NCI-H748 (cell line): ENCODE measurements at regions not wholly inside any gene's neighbourhood (a gene's known extent, or its start where the extent isn't known, plus 50 kb on each side); places are given as distances from the start of the nearest gene placed in this dataset.

ENCODE experiments used
- DNase-seq: peaks from one replicate; lab custom pipeline; 2025; ENCODE audit not compliant: unreplicated experiment; lab: John Stamatoyannopoulos, UW

DNA sequence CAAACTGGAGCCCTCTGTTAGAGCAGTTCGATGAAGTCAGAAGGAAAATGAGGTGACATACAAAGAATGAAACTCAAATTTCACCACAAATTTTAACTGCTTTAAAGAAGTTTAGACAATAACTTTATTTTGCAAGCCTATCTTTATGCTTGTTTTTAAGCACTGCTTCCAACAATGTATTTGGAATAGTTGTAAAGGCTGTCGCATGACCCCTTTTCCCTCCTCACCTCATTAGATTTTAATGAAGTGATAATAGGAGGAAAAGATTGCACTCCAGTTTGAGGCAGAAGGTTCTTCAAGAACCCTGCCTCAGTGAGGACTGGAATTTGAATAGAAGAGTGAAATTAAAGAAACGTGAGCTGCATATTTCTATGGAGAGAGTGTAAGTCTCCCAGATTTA, 386.1 kb upstream of the NR3C2 start:
- DNase-seq, result no peak

- no peak for DNase-seq
Measured at GRCh38 chr4:148827781-148828180, 385.6 kb upstream of the NR3C2 start.

- no peak for DNase-seq
Measured at GRCh38 chr4:148823419-148823769, 381.2 kb upstream of the NR3C2 start.

DNA sequence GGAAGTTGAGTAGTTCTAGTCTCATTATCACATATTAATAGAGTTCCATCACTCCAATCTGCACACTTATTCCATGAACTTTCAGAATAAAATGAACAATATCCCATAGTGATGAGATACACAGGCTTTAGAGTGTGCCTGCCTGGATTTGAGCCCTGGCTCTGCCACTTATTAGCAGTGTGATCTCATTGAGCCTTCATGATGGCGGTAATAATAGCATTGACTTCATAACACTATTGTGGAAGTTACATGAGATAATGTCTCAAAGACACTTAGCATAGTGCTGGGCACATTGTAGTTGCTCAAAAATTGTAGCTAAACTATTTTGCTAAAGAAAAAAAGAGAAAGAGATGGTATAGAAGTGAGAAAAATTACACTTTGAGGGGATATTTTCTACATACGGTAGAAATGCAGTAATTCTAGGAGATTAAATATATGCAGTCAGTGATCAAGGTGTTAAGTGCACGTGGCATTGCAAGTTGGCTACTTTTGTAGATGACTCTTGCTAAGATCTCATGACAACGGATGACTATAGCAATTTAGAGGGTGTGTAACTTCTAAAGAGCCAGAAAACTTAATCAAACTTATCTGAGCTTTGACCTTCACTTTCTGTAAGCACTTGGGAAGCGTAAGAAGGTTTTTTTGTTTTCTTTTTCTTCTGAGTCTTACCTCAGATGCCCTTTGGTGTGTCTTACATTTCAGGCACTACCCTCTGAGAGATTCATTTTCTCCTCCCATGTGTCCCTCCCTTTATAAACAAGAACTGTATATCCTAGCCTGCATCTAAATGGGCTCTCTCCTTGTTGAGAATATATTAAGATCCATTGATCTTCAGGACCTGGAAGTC, 380.6 kb upstream of the NR3C2 start:
- DNase-seq, result no peak

DNA sequence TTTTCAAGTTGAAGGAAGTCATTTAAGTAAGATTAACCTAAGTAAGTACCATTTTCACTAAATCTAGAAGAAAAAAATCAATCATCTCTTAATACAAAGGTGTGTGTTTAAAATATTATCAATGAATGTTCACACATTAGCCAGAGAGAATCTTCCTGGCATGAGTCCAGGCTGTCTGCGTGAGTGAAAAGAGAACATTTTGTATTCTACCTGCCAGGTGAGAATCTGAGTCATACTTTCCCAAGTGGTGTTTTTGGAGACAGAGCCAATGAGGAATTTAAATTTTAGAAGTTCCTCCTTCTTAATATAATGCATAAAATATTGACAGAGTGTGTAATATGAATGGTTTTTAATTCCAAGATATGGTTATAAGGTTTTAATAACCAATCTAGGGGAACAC, 371.8 kb upstream of the NR3C2 start:
- no peak for DNase-seq

DNA sequence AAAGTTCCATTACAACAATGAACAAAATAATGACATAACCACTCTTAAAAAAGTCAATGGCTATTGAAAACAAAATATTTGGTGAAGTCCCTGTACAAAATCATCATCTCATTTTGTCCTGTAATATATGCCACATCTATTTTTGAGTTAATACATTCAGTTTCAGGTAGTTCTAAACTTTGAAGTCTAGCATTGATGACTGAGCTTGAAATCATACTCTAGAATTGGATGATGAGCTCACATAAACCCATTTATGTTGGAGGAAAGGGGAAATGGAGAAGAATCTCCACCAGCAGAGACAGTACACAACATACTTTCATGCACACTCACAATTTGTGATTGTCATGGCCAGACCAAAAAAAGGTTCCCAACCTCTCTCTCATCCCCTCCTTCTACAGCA, 371.1 kb upstream of the NR3C2 start:
- no peak for DNase-seq

DNA sequence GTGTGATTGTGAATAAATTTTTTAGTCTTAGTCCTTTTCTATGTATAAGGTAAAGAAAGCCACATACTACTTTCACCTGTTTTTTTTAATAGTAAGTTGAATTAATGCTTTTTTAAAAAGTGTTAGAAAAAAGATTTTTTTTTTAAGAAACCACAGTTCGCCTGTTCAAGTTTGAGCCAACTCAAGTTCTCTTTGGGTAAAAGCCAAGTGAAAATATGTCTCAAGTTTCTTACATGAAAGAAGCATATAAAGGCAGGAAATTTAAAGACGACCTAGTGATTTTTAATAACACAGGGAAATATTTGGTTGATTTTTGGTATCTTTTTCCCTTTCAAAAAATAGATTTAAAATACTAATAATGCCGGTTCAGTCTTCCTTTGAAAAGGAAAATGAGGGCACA, 369.9 kb upstream of the NR3C2 start:
- DNase-seq, result no peak

DNA sequence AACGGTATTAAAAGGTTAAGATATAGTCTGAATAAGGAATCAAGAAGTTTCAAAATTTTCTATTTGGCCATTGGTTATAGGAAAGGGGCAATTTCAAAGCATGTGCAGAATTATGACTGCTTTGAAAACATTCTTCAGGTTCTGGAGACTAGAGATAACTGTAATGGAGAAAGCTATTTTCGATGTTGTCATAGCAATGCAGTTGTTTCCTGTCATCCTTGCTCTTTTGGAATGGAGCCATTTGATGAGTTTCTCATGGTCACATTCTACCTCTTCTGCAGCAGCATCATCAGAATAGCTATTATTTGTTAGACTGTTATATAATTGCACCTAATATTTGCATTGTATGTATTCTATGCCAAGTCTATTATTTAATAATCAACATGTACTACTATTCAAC, 368.2 kb upstream of the NR3C2 start:
- no peak for DNase-seq

- no peak for DNase-seq
Measured at GRCh38 chr4:148808416-148808815, 366.2 kb upstream of the NR3C2 start.

GRCh38 chr4:148800940-148801339, 358.7 kb upstream of the NR3C2 start:
- DNase-seq, result no peak

GRCh38 chr4:148800336-148800885, 358.2 kb upstream of the NR3C2 start:
- no peak for DNase-seq

- DNase-seq, result no peak
Measured at GRCh38 chr4:148795156-148795864, 353.1 kb upstream of the NR3C2 start.

DNA sequence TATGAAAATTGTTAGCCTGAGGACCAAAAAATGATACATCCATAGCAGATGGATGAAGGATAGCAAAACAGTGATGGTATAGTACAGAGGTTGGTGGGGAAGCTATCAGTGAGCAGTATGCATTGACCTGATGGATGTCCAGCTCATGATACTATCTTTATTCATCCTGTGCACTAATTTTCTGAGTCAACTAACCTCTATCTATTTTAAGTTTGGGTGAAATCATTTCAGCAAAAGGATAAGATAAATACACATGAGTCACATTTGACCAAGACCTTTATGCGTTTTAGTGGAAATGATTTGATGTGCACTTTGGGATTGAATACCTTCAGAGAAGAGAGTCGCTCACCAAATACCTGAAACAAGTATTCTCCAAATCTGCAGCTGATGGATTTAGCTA, 351.0 kb upstream of the NR3C2 start:
- no peak for DNase-seq

DNA sequence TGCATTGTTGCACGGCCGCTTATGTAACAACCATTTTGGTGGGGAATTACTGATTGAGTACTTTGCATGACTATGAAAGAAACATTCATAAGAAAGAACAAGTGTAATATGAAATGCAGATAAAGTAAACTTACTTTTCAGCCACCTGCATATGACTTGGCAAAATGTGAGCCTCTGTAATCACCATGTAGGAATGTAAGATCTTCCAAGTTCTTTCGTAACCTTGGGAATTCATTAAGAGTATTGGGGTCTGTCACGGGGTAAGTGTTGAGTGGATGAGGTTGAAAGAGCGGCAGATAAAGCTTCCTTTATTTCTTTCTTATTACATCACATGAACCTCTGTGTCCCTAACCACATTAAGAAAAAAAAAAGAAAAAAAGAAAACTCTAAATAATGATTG, 348.5 kb upstream of the NR3C2 start:
- DNase-seq, result no peak

- no peak for DNase-seq
Measured at GRCh38 chr4:148790246-148790645, 348.0 kb upstream of the NR3C2 start.

- no peak for DNase-seq
Measured at GRCh38 chr4:148787831-148788477, 345.7 kb upstream of the NR3C2 start.

DNA sequence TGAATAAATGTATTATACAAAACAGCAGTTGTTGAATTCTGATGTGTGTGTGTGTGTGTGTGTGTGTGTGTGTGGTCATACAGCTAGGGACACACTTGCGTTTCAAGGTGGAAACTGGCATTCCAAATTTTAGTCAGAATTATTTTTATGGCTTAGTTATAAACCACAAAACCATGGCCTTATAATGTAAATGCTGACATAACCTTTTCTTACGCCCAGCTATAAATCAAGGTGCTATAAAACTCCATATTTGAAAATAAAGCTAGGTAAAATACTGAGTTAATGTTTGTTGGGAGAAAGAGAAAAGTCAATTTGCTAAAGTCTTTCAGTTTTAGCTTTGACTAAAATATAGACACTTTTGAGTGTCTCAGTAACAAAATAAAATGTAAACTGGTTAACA, 345.1 kb upstream of the NR3C2 start:
- no peak for DNase-seq

DNA sequence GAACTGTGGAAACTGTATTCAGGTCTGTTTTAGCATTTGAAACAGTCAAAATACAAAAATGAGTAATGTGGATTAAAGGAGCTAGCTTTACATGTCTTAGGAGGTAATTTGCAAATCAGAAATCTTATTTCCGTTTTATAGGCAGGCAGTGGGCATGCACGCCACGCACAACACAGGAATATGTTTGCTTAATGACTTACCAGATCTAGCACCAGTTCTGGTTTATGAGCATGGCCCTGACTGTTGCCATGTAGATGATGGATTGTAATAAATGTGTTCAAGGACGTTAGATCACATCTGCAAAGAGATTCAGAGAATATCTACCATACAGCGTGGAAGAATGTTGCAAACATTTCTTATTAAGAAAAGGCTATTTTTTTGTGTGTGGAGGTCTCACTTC, 344.5 kb upstream of the NR3C2 start:
- DNase-seq, result no peak

DNA sequence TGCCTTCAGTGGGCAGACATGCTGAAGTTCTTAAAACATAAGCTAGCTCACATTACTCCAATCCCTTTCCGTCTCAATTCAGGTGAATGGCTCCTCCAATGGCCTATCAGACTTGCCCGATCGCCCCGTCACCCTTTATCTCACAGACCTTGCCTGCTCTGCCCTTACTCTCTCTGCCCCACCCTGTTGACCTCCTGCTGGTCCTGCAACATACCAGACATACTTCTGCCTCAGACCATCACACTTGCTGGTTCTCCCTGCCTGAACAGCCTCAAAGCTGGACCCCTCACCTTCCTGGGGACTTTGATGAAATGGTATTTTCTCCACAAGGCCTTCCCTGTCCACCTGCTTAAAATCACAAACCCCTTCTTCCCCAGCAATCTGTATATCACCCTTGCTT, 340.1 kb upstream of the NR3C2 start:
- DNase-seq, result no peak

GRCh38 chr4:148780426-148781005, 338.3 kb upstream of the NR3C2 start:
- DNase-seq, result no peak

- no peak for DNase-seq
Measured at GRCh38 chr4:148779771-148780170, 337.6 kb upstream of the NR3C2 start.
